GM21515 (cell line): ENCODE measurements at regions not wholly inside any gene's neighbourhood (a gene's known extent, or its start where the extent isn't known, plus 50 kb on each side); places are given as distances from the start of the nearest gene placed in this dataset.

Experiments
- ATAC-seq: cut with Tn5 transposase; IDR thresholded peaks from one replicate; pipeline ENCODE4 v1.9.1; 2021; ENCODE audit not compliant: unreplicated experiment

- no peak for ATAC-seq
These were observed 63.4 kb upstream of the RNF38 start for GRCh38 chr9:36463467-36463866.

- no peak for ATAC-seq
These were observed 62.2 kb upstream of the RNF38 start for GRCh38 chr9:36462245-36462644.

GRCh38 chr9:36461323-36461722, 61.3 kb upstream of the RNF38 start:
- no peak for ATAC-seq

GRCh38 chr9:36458430-36458915, 58.4 kb upstream of the RNF38 start:
- ATAC-seq = peak; percentile 46

GRCh38 chr9:36457836-36458429, 57.9 kb upstream of the RNF38 start:
- ATAC-seq = no peak

- ATAC-seq = no peak
These were observed 56.5 kb upstream of the RNF38 start for GRCh38 chr9:36456480-36457065.

GRCh38 chr9:36451949-36452348, 51.9 kb upstream of the RNF38 start:
- ATAC-seq = no peak

- ATAC-seq = no peak
These were observed 50.2 kb upstream of the RNF38 start for GRCh38 chr9:36450110-36450732.
